NCI-H2107 treated with DMSO at 0.1 percent for 48 hours (cell line): ENCODE measurements at regions not wholly inside any gene's neighbourhood (a gene's known extent, or its start where the extent isn't known, plus 50 kb on each side); places are given as distances from the start of the nearest gene placed in this dataset.

ENCODE experiments used
- DNase-seq: peaks from one replicate; lab custom pipeline; 2025; ENCODE audit not compliant: unreplicated experiment; lab: John Stamatoyannopoulos, UW

DNA sequence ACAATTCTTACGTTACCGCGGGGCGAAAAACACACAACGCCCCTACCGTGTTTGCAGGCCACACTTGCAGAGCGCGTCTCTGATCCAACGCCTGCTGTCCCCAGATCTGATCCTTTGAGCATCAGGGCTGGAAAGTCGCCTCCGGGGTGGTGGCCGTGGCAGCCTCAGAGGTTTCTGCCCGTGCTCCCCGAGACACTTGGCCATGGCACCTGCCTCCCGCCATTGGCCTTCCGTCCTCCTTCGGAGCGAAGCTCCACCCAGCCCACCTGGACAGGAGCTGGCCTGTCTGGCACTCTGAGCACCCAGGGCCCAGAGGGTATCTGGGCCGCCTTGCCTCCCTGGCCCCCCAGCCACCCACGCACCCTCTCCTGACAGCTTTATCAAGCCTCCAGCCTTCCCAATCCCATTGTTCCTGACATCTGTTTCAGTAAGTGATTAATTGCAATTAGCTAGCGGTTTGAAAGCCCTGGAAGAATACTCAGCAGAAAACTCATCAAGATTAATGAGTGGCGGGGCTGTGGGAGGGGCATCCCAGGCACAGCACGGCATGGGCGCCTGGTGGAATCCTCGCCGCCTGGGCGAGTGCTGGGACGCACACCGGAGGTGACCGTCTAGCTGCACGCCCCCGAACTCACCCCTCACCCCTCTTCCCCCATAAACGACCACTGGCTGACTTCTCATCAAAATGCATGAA, 181.5 kb upstream of the GSE1 start:
- no peak for DNase-seq

DNA sequence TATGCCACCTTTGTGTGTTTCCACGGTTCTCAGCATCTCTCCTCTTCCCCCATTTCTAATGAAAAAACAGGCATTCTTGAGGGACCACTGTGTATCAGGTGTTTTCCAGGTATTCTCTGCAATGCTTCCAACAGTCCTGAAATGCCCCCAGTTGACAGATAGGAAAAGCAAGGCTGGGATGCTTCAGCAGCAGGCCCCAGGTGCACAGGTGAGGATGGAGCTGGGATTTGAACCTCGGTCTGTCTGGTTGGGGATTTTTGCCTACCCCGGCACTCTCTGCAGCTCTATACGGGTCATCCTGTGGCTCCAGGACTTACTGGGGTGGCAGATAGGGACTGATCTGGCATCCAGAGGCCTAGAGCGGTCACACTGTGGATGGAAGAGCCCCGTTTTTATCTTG, 180.5 kb upstream of the GSE1 start:
- DNase-seq = no peak

- no peak for DNase-seq
Measured at GRCh38 chr16:85433477-85433876, 179.6 kb upstream of the GSE1 start.

DNA sequence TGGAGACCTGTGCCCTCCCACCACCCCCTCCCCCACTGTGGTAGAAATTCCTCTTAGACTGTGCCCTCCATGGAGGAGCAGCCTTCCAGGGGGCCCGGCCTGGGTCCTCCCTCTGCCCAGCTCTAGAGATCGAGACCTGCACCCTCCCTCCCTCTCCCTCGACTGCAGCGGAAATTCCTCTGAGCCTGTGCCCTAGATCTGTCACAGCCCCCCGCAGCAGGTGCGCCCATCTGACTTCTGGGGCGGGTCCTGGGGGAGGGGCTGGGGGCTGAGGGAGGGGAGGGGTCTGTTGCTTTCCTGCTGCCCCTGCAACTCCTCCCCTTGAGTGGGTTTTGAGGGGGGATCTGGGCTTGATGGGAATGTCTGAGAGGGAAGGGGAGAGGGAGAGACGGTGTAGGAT, 177.8 kb upstream of the GSE1 start:
- DNase-seq = no peak

DNA sequence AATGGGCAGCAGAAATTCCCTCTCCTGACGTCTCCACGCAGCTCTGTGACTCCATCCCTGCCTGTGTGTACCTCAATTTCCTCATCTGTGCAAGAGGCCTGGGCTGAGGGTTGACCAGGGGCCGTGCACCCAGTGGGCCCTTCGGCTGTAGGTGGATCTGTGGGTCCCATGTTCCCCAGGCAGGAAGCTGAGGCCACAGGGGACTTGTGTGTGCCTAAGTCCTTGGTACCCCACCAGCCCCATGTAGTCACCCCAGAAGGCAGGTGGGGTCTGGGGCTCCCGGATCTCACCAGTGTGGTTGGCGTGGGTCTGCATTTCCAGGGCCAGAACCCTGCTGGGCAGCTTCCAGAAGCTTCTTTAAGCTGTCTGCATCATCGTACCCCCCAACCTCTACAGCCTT, 177.4 kb upstream of the GSE1 start:
- DNase-seq = no peak

DNA sequence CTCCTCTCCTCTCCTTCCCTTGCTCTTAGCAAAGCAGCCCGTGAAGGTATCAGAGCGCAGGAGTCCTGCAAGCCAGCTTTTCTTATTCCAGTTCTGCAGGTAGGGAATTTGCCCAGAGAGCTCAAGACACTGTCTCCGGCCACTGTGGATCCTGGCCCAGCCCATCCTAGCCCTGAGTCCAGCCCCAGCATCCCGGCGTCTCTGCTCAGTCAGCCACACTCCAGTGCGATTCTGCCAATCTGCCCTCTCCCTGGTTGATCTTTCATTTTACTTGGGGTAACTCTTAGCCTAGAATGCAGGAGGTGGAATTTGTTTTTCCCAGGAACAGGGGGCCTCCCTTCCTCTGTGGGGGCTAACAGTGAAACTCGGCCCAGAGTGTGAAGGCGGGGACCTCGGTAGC, 176.9 kb upstream of the GSE1 start:
- DNase-seq = no peak

DNA sequence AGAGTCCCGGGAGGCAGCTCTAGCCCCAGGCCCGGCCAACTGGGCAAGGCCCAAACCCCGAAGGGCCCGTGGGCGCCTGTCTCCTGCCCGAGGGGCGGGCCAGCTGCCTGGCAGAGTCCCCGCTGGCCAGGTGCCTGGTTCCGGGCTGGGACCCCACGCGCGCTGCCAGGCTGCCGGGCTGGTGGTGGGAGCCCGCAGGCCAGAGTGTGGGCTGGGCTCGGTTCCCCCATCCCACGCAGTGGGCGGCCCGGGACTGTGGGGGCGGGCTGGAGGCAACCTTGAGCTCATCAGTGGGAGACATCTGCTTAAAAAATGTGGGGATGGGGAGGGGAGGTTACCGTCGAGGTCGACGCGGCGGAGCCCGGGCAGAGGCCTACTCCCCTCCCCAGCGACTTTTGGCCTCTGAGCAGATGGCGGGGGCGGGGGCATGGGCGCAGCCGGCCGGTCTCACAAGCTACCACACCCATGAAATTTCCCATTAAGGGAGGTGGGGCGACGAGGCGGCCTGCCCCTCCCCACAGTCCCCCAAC, 176.4 kb upstream of the GSE1 start:
- no peak for DNase-seq

- DNase-seq = peak; percentile 42
Measured at GRCh38 chr16:85437166-85438052, 175.7 kb upstream of the GSE1 start.

- DNase-seq = no peak
Measured at GRCh38 chr16:85438981-85439685, 174.0 kb upstream of the GSE1 start.

GRCh38 chr16:85440744-85441143, 172.4 kb upstream of the GSE1 start:
- no peak for DNase-seq

GRCh38 chr16:85441189-85441889, 171.8 kb upstream of the GSE1 start:
- no peak for DNase-seq

DNA sequence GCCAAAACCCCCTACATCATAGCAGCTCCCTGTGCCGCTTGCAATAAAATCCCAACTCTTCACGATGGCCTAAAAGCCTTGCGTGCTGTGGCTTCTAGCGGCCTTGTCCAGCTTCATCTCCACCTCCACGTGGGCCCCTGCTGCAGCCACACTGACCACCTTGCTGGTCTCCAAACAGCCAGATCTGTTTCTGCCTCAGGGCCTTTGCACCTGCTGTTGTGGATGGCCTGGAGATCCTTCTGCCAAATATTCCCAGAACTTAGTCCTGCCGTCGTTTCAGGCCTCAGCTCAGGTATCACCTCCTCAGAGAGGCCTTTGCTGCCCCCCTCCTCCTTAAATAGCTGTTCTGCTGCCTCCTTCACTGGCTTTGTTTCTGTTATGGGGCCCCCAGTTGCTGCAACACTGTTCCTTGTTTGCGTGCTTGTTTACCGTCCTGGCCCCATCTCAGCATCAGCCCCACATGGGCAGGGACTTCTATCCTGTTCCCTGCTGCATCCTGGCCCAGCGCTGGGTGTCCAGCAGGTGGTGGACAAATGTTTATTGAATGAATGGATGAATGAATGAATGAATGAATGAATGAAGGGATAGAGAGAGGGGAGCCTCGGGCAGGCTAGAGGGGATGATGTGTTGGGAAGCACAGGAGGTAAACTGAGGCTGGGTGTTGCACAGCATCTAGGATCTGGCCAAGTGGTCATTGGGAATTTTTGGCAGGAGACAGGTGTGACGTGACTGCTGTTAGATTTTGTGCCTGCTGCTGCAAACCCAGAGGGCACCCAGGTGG, 171.0 kb upstream of the GSE1 start:
- DNase-seq = no peak

GRCh38 chr16:85443116-85443515, 170.0 kb upstream of the GSE1 start:
- DNase-seq = peak; percentile 30

DNA sequence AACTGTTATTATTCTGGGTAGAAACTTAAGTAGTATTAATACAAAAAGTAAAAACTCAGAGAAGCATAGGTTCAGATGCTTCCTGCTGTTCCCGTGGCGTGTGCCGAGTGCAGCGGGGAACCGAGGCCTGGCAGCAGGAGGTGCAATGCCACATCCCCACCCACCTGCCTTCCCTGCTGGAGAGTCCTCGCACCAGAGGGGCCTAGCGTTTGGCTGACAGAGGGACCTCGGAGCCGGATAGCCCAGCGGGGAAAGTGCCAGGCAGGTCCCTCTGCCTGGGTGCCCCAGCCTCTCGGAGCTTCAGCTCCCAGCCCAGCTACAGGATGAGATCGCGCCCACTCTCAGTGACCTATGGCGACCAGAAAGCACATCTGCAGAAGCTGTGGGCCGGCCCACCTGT, 169.6 kb upstream of the GSE1 start:
- no peak for DNase-seq

GRCh38 chr16:85445064-85445778, 167.9 kb upstream of the GSE1 start:
- peak; percentile 95 for DNase-seq

DNA sequence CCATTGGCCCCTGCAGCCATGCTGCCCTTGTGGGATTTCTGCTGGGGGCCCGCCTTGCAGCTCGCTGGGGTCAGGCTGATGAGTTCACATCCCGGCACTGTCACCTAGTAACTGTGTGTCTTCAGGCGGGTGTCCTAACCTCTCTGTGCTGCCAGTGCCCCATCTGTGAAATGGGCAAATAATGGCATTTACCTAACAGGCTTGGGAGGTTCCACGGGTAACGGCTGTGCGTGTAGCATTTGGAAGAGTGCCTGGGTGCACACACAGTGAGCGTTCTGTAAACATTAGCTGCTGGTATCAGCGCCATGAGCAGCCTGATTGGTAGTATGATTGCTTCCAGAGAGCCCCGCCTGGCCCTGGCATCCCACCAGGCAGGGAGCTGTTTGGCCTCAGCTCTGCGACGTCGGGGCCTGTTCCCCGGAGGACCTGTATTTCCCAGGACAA, 167.3 kb upstream of the GSE1 start:
- DNase-seq = no peak

- peak; percentile 76 for DNase-seq
Measured at GRCh38 chr16:85446951-85447692, 166.0 kb upstream of the GSE1 start.

- DNase-seq = no peak
Measured at GRCh38 chr16:85447693-85448313, 165.3 kb upstream of the GSE1 start.
